Progenitor cell of endocrine pancreas (in vitro differentiated cells): ENCODE measurements at regions not wholly inside any gene's neighbourhood (a gene's known extent, or its start where the extent isn't known, plus 50 kb on each side); places are given as distances from the start of the nearest gene placed in this dataset.

Source experiments
- DNase-seq: peaks from one replicate; pipeline ENCODE4 v3.0.0; 2021; ENCODE audit warnings: low spot score; ENCODE audit not compliant: unreplicated experiment
- H3K27ac Mint-ChIP-seq: 2 replicates; pipeline ENCODE4 v1.8.0; 2021; ENCODE audit warnings: mild to moderate bottlenecking, moderate library complexity, mixed read lengths
- H3K27me3 Mint-ChIP-seq: 2 replicates; pipeline ENCODE4 v1.8.0; 2021; ENCODE audit warnings: mixed read lengths
- H3K36me3 Mint-ChIP-seq: 2 replicates; pipeline ENCODE4 v1.8.0; 2022; ENCODE audit warnings: mixed read lengths; ENCODE audit not compliant: insufficient read depth
- H3K4me1 Mint-ChIP-seq: 2 replicates; pipeline ENCODE4 v1.8.0; 2021; ENCODE audit warnings: low read depth, mixed read lengths
- H3K4me3 Mint-ChIP-seq: 2 replicates; pipeline ENCODE4 v1.8.0; 2021; ENCODE audit warnings: low read depth, mild to moderate bottlenecking, moderate library complexity, mixed read lengths
- H3K9me3 Mint-ChIP-seq: 2 replicates; pipeline ENCODE4 v1.8.0; 2021; ENCODE audit warnings: low read depth, mixed read lengths
- CTCF ChIP-seq: fragments of 200-600 bp; sonication (generic); IDR thresholded peaks from one replicate; pipeline ENCODE4 v1.5.0; 2021; ENCODE audit warnings: antibody characterized with exemption, mild to moderate bottlenecking; ENCODE audit not compliant: unreplicated experiment

DNA sequence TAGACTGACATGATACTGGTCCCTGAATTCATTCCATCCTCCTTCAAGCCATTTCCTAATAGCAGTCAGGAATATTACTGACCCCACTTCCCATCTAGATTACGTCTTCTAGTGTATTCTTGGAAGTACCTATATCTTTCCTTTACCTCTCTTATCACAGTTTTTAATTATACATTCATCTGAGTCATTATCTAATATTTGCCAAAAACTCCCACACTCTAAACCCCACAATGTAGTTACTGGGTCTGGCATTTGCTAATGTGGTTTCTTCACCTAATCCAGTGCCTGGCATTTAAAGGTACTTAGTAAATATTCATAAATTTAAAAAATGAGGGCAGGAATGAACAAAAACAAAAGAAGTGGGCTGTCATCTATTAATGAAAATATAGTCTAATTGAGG lies 441.8 kb upstream of the SETBP1 start:
- H3K27ac Mint-ChIP-seq, result no peak overlapping the region
- DNase-seq, result no peak
- H3K27me3 Mint-ChIP-seq, result no peaks in the 10 kb centered on the region
- peaks cover 2% of the 10 kb centered on the region for H3K4me1 Mint-ChIP-seq
- H3K4me3 Mint-ChIP-seq, result no peak overlapping the region
- no peaks in the 10 kb centered on the region for H3K36me3 Mint-ChIP-seq
- no peaks in the 10 kb centered on the region for H3K9me3 Mint-ChIP-seq
- TF ChIP-seq CTCF, result no peak

- no peak for TF ChIP-seq CTCF
- H3K27me3 Mint-ChIP-seq, result no peaks in the 10 kb centered on the region
- no peaks in the 10 kb centered on the region for H3K36me3 Mint-ChIP-seq
- H3K9me3 Mint-ChIP-seq, result no peaks in the 10 kb centered on the region
- no peak for DNase-seq
- no peak overlapping the region for H3K27ac Mint-ChIP-seq
- H3K4me1 Mint-ChIP-seq, result peaks cover 8% of the 10 kb centered on the region
- no peak overlapping the region for H3K4me3 Mint-ChIP-seq
Measured at GRCh38 chr18:44241020-44241419, 439.7 kb upstream of the SETBP1 start.

DNA sequence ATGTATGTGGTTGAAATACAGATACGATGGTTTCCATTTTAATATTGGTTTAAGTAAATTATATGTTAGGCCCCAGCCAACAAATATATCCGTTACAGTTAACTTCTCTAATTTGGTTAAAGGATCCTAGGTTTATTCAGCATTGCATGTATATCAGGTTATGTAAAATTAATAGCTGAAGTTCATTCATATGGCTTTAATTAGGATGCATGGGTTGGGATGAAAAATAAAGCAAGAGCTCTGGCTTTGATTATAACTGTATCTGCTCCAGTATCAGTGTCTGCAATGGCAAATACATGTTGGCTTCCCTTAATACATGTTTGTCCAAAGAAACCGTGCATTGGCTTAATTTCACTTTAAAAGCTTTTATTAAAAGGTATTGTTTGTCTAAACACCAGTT lies 435.7 kb upstream of the SETBP1 start:
- no peak overlapping the region for H3K4me3 Mint-ChIP-seq
- no peak overlapping the region for H3K27ac Mint-ChIP-seq
- H3K9me3 Mint-ChIP-seq, result peaks cover 5% of the 10 kb centered on the region
- no peak for TF ChIP-seq CTCF
- peaks cover 8% of the 10 kb centered on the region for H3K4me1 Mint-ChIP-seq
- no peaks in the 10 kb centered on the region for H3K36me3 Mint-ChIP-seq
- H3K27me3 Mint-ChIP-seq, result no peaks in the 10 kb centered on the region
- DNase-seq, result no peak

GRCh38 chr18:44246001-44246400 lies 434.7 kb upstream of the SETBP1 start:
- H3K4me3 Mint-ChIP-seq, result no peak overlapping the region
- H3K27me3 Mint-ChIP-seq, result no peaks in the 10 kb centered on the region
- no peaks in the 10 kb centered on the region for H3K36me3 Mint-ChIP-seq
- H3K9me3 Mint-ChIP-seq, result peaks cover 6% of the 10 kb centered on the region
- DNase-seq, result no peak
- H3K27ac Mint-ChIP-seq, result no peak overlapping the region
- H3K4me1 Mint-ChIP-seq, result peaks cover 8% of the 10 kb centered on the region
- TF ChIP-seq CTCF, result no peak

DNA sequence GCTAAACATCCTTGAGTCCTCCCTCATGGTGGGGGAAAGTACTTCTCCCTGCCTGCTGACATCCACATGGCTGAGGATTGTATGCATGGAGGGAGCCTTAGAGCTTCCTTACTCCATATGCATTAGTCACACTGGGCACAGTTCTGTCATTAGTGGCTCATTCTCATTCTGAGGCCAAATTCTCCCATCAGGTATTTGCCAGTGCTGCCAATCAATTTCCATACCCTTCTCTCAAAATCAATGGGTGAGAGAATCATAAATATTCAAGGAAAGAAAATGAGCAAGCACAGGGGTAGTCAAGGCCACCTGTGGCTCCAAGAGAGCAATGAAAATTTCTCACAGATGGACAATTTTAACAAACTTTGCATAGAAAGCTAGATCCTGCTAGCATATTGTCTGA lies 422.6 kb upstream of the SETBP1 start:
- Mint-ChIP-seq H3K9me3 (peaks cover 21% of the 10 kb centered on the region), H3K4me1 (no peaks in the 10 kb centered on the region), H3K27ac (no peak overlapping the region), H3K4me3 (no peak overlapping the region), H3K27me3 (peaks cover 5% of the 10 kb centered on the region), H3K36me3 (no peaks in the 10 kb centered on the region)
- no peak for TF ChIP-seq CTCF
- DNase-seq, result no peak

DNA sequence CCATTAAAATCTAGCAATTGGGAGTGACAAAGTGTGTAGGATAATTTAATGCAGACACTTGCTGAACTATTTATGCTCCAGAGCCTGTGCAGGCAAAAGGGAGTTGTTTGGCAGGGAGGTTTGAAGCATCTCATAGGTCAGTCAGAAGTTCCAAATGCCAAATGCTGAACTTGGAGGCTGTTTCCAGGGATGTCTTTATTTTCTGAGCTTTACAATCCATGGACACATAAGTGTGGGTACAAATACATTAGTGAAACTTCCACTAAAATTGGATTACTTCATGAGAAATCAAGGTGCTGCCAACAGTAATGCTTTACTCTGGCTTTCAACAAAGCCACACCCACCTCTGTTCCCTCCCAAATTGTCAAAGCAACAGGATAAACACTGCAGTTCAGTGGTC lies 422.1 kb upstream of the SETBP1 start:
- Mint-ChIP-seq H3K4me3 (no peak overlapping the region), H3K27ac (no peak overlapping the region), H3K9me3 (peaks cover 18% of the 10 kb centered on the region), H3K36me3 (no peaks in the 10 kb centered on the region), H3K27me3 (peaks cover 5% of the 10 kb centered on the region), H3K4me1 (no peaks in the 10 kb centered on the region)
- DNase-seq, result no peak
- no peak for TF ChIP-seq CTCF
